GM23248 (cell line): ENCODE measurements at regions not wholly inside any gene's neighbourhood (a gene's known extent, or its start where the extent isn't known, plus 50 kb on each side); places are given as distances from the start of the nearest gene placed in this dataset.

Experiments used
- DNase-seq: peaks from one replicate; pipeline ENCODE4 v3.0.0-alpha.2; 2015
- H2AFZ ChIP-seq: fragments of 200-600 bp; sonication (generic); 2 replicates; pipeline ENCODE4 v1.6.1; 2016; ENCODE audit warnings: antibody characterized with exemption
- H3F3A ChIP-seq: fragments of 200-600 bp; sonication (generic); 2 replicates; pipeline ENCODE4 v1.6.1; 2016; ENCODE audit warnings: mild to moderate bottlenecking, antibody characterized with exemption, mixed run types; ENCODE audit not compliant: insufficient read depth
- H3K27ac ChIP-seq: fragments of 200-600 bp; sonication (generic); 2 replicates; pipeline ENCODE4 v1.5.1; 2016; ENCODE audit warnings: mild to moderate bottlenecking
- H3K27me3 ChIP-seq: fragments of 200-600 bp; sonication (generic); replicated peaks from 2 replicates; pipeline ENCODE4 v1.6.1; 2016; ENCODE audit warnings: mild to moderate bottlenecking; ENCODE audit not compliant: insufficient read depth
- H3K36me3 ChIP-seq: fragments of 200-600 bp; sonication (generic); 2 replicates; pipeline ENCODE4 v1.6.1; 2016; ENCODE audit warnings: low read depth, mild to moderate bottlenecking
- H3K4me1 ChIP-seq: fragments of 200-600 bp; sonication (generic); 2 replicates; pipeline ENCODE4 v1.6.1; 2016; ENCODE audit warnings: mild to moderate bottlenecking; ENCODE audit not compliant: insufficient read depth
- H3K4me2 ChIP-seq: fragments of 200-600 bp; sonication (generic); one replicate; pipeline ENCODE4 v1.6.1; 2016; ENCODE audit warnings: mild to moderate bottlenecking; ENCODE audit not compliant: unreplicated experiment
- H3K4me3 ChIP-seq: fragments of 200-600 bp; sonication (generic); 2 replicates; pipeline ENCODE4 v1.5.1; 2016; ENCODE audit warnings: mild to moderate bottlenecking
- H3K79me2 ChIP-seq: fragments of 200-600 bp; sonication (generic); 2 replicates; pipeline ENCODE4 v1.6.1; 2016; ENCODE audit warnings: mild to moderate bottlenecking; ENCODE audit not compliant: insufficient read depth
- H3K9ac ChIP-seq: fragments of 200-600 bp; sonication (generic); 2 replicates; pipeline ENCODE4 v1.6.1; 2016; ENCODE audit warnings: mild to moderate bottlenecking
- H3K9me2 ChIP-seq: fragments of 200-600 bp; sonication (generic); 2 replicates; pipeline ENCODE4 v1.6.1; 2016; ENCODE audit warnings: mixed run types, mild to moderate bottlenecking, moderate library complexity; ENCODE audit not compliant: insufficient read depth
- H3K9me3 ChIP-seq: fragments of 200-600 bp; sonication (generic); one replicate; pipeline ENCODE4 v1.6.1; 2017; ENCODE audit warnings: low read depth
- H4K20me1 ChIP-seq: fragments of 200-600 bp; sonication (generic); 2 replicates; pipeline ENCODE4 v1.6.0; 2016; ENCODE audit not compliant: insufficient read depth
- EZH2 ChIP-seq: fragments of 200-600 bp; sonication (generic); IDR thresholded peaks from 2 replicates; pipeline ENCODE4 v1.6.1; 2018; ENCODE audit warnings: antibody characterized with exemption, mild to moderate bottlenecking; ENCODE audit not compliant: insufficient read depth, poor library complexity, severe bottlenecking
- EZH2phosphoT487 ChIP-seq: fragments of 200-600 bp; sonication (generic); IDR thresholded peaks from 2 replicates; pipeline ENCODE4 v1.6.1; 2018; ENCODE audit warnings: antibody characterized with exemption, moderate library complexity, mild to moderate bottlenecking, low read depth; ENCODE audit not compliant: insufficient read depth
- WGBS, 2 experiments: methylation state at CpG; one replicate each; pipeline ENCODE4 v1.1.6; 2015 to 2017; ENCODE audit warnings: low lambda C conversion rate in 2 of 2, low coverage in 1 of 2; ENCODE audit errors: missing lambda C conversion rate in 2 of 2; 5-methylcytosine and 5-hydroxymethylcytosine counted together
- in situ Hi-C: fragments of 300-500 bp; cut with MboI; formaldehyde crosslinking; loops from 2 replicates; pipeline ENCODE4 v1.15.0; 2020

GRCh38 chr1:83641796-83642443 is 357.0 kb downstream of the TTLL7 start:
- Histone ChIP-seq H3F3A (no peaks in the 10 kb centered on the region), H2AFZ (peak overlapping the region; percentile 74), H3K9ac (peak overlapping the region; percentile 36; the same call in 1 of the 2 replicates), H3K4me1 (0 out of 2 replicates have a peak, but pooled peaks cover 4% of the 10 kb centered on the region), H4K20me1 (no peaks in the 10 kb centered on the region), H3K9me2 (no peaks in the 10 kb centered on the region), H3K27me3 (no peaks in the 10 kb centered on the region), H3K4me3 (peak overlapping the region; percentile 61), H3K36me3 (no peaks in the 10 kb centered on the region), H3K79me2 (no peaks in the 10 kb centered on the region), H3K27ac (no peak overlapping the region), H3K4me2 (peak overlapping the region; percentile 65), H3K9me3 (no peaks in the 10 kb centered on the region)
- TF ChIP-seq EZH2phosphoT487 (no peak), EZH2 (no peak)
- WGBS, 2 experiments, result 12 to 25% methylated on average over 5 of the region's 5 CpGs
- peak; percentile 3 for DNase-seq
- in situ Hi-C loops, result no loop called here

DNA sequence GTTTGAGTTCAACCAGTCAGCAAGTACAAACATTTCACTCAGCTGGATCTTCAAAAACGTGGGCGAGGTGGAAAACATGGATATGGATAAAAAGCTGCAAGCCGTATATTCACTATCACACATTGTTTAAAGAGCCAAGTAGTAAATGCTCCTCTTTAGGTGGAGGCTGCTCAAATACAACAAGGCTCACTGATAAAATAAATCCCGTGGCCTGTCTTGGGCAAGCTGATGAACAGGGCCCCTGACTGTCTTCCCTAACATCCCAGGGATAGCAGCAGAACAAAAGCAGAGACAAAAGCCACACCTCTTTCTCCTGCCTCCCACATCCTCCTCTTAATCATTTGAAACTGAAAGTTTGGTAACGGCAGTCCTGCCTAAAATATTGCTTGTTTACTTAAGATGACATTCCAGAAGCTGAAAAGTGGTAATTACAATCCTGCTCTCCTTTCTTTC is 357.7 kb downstream of the TTLL7 start:
- no peak for TF ChIP-seq EZH2
- no peak for TF ChIP-seq EZH2phosphoT487
- peak overlapping the region; percentile 74 for H2AFZ ChIP-seq
- no peaks in the 10 kb centered on the region for H3F3A ChIP-seq
- no peaks in the 10 kb centered on the region for H3K27me3 ChIP-seq
- H3K79me2 ChIP-seq, result no peaks in the 10 kb centered on the region
- DNase-seq, result peak; percentile 33
- peak overlapping the region; percentile 36; the same call in 1 of the 2 replicates for H3K9ac ChIP-seq
- no peaks in the 10 kb centered on the region for H3K9me3 ChIP-seq
- no peak overlapping the region for H3K27ac ChIP-seq
- in situ Hi-C loops, result no loop called here
- H3K4me1 ChIP-seq, result 0 out of 2 replicates have a peak, but pooled peaks cover 4% of the 10 kb centered on the region
- WGBS, 2 experiments, result 14 to 17% methylated on average over 5 of the region's 5 CpGs
- H4K20me1 ChIP-seq, result no peaks in the 10 kb centered on the region
- H3K36me3 ChIP-seq, result no peaks in the 10 kb centered on the region
- H3K4me2 ChIP-seq, result peak overlapping the region; percentile 65
- no peaks in the 10 kb centered on the region for H3K9me2 ChIP-seq
- H3K4me3 ChIP-seq, result peak overlapping the region; percentile 61

GRCh38 chr1:83639785-83640184 is 359.1 kb downstream of the TTLL7 start:
- H3K79me2 ChIP-seq, result no peaks in the 10 kb centered on the region
- H3K4me2 ChIP-seq, result no peak overlapping the region
- no peaks in the 10 kb centered on the region for H3K36me3 ChIP-seq
- no peaks in the 10 kb centered on the region; the same call in 1 of the 2 replicates for H3K27me3 ChIP-seq
- TF ChIP-seq EZH2, result no peak
- H3F3A ChIP-seq, result no peaks in the 10 kb centered on the region
- H3K9me3 ChIP-seq, result no peaks in the 10 kb centered on the region
- H3K27ac ChIP-seq, result no peak overlapping the region
- in situ Hi-C loops, result no loop called here
- 60 to 67% methylated on average over 3 of the region's 3 CpGs for WGBS, 2 experiments
- no peak overlapping the region for H3K9ac ChIP-seq
- H3K4me3 ChIP-seq, result no peak overlapping the region
- H3K4me1 ChIP-seq, result 0 out of 2 replicates have a peak, but pooled peaks cover 4% of the 10 kb centered on the region
- no peak for DNase-seq
- no peak overlapping the region for H2AFZ ChIP-seq
- H4K20me1 ChIP-seq, result no peaks in the 10 kb centered on the region
- H3K9me2 ChIP-seq, result no peaks in the 10 kb centered on the region; the same call in 1 of the 2 replicates

DNA sequence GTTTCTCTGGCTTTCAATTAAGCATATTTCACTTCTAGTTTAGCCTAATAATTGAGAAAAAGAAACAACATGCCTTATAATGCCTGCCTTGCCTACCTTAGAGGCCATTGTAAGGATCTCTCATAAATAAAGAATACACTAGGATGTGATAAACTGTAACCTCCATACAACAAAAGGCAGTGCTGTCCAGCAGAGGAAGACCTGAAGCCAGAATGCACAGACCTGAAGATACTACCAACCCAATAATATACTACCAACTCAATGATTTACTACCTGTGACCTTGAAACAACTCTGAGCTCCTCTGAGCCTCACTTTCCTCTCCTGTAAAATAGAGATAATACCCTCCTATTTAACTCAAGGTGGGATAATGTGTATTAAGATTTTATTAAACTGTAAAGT is 361.3 kb downstream of the TTLL7 start:
- in situ Hi-C loops, result no loop called here
- Histone ChIP-seq H3K9me2 (no peaks in the 10 kb centered on the region; the same call in 1 of the 2 replicates), H3K27me3 (no peaks in the 10 kb centered on the region; the same call in 1 of the 2 replicates), H2AFZ (no peak overlapping the region), H3K4me3 (no peak overlapping the region), H3K9me3 (no peaks in the 10 kb centered on the region), H3K36me3 (no peaks in the 10 kb centered on the region), H4K20me1 (no peaks in the 10 kb centered on the region), H3K9ac (no peak overlapping the region), H3F3A (no peaks in the 10 kb centered on the region), H3K79me2 (no peaks in the 10 kb centered on the region), H3K4me1 (0 out of 2 replicates have a peak, but pooled peaks cover 4% of the 10 kb centered on the region), H3K27ac (no peak overlapping the region), H3K4me2 (no peak overlapping the region)
- TF ChIP-seq EZH2 (no peak), EZH2phosphoT487 (no peak)
- DNase-seq, result no peak
